ENCODE measurements at regions not wholly inside any gene's neighbourhood (a gene's known extent, or its start where the extent isn't known, plus 50 kb on each side); places are given as distances from the start of the nearest gene placed in this dataset.

GRCh38 chr1:48077795-48078222 lies 80.6 kb upstream of the TRABD2B start:
- no peak overlapping the region for H2AFZ ChIP-seq (ENCODE audit: insufficient read depth, low read depth, low read length, poor library complexity, severe bottlenecking)
- H3K4me3 Mint-ChIP-seq = no peak overlapping the region
- H3K4me3 ChIP-seq (replicated peaks in 1 of 3; ENCODE audit: low read depth in 2 of 3, low read length in 3 of 3) = no peak overlapping the region
- H3K4me2 ChIP-seq (replicated peaks; ENCODE audit: extremely low read depth, low read length, poor library complexity, severe bottlenecking) = no peak overlapping the region
- H3K27me3 ChIP-seq (ENCODE audit: control insufficient read depth in 2 of 2, insufficient read depth in 2 of 2, low read length in 2 of 2) = no peaks in the 10 kb centered on the region
- H3K4me1 ChIP-seq (ENCODE audit: control insufficient read depth in 1 of 2, insufficient read depth in 2 of 2, low read length in 2 of 2) = no peaks in the 10 kb centered on the region
- H3K36me3 ChIP-seq (replicated peaks in 1 of 2; ENCODE audit: control insufficient read depth in 1 of 2, insufficient read depth in 2 of 2, low read length in 2 of 2) = no peaks in the 10 kb centered on the region
- H3K4me1 Mint-ChIP-seq = no peaks in the 10 kb centered on the region
- H3K79me2 ChIP-seq (ENCODE audit: insufficient read depth, low read length) = no peaks in the 10 kb centered on the region
- H3K9me3 ChIP-seq (replicated peaks in 1 of 2; ENCODE audit: control insufficient read depth in 1 of 2, insufficient read depth in 1 of 2, low read length in 2 of 2) = no peaks in the 10 kb centered on the region
- intact Hi-C loops (cut with micrococcal nuclease) = no loop called here
- H3K27me3 Mint-ChIP-seq (ENCODE audit: low read depth in 3 of 3) = peaks cover 4 to 5% (median 4%) of the 10 kb centered on the region in 3 donors
- H3K27ac Mint-ChIP-seq = no peak overlapping the region
- TF ChIP-seq CTCF (IDR thresholded peaks at IDR 0.05) = no peak
- no peak overlapping the region for H3K9ac ChIP-seq (ENCODE audit: insufficient read depth, low read length, poor library complexity, severe bottlenecking)
- no peaks in the 10 kb centered on the region for H4K20me1 ChIP-seq (ENCODE audit: insufficient read depth, low read length)
- no peak for DNase-seq
- H3K36me3 Mint-ChIP-seq = no peaks in the 10 kb centered on the region
- H3K27ac ChIP-seq (ENCODE audit: low read depth in 1 of 2, low read length in 2 of 2) = no peak overlapping the region
- peaks cover 0 to 1% (median 0%) of the 10 kb centered on the region in 7 donors for H3K9me3 Mint-ChIP-seq
- no CpG with 5 or more reads among the region's 5 CpGs for WGBS (ENCODE audit: insufficient coverage)

- peaks cover 4 to 5% (median 4%) of the 10 kb centered on the region in 3 donors for H3K27me3 Mint-ChIP-seq (ENCODE audit: low read depth in 3 of 3)
- no peaks in the 10 kb centered on the region for H3K4me1 Mint-ChIP-seq
- Histone ChIP-seq H3K4me3 (replicated peaks in 1 of 3; ENCODE audit: low read depth in 2 of 3, low read length in 3 of 3) (no peak overlapping the region), H3K9ac (ENCODE audit: insufficient read depth, low read length, poor library complexity, severe bottlenecking) (no peak overlapping the region), H3K4me1 (ENCODE audit: control insufficient read depth in 1 of 2, insufficient read depth in 2 of 2, low read length in 2 of 2) (no peaks in the 10 kb centered on the region), H3K9me3 (replicated peaks in 1 of 2; ENCODE audit: control insufficient read depth in 1 of 2, insufficient read depth in 1 of 2, low read length in 2 of 2) (no peaks in the 10 kb centered on the region), H3K4me2 (replicated peaks; ENCODE audit: extremely low read depth, low read length, poor library complexity, severe bottlenecking) (no peak overlapping the region), H2AFZ (ENCODE audit: insufficient read depth, low read depth, low read length, poor library complexity, severe bottlenecking) (no peak overlapping the region), H3K79me2 (ENCODE audit: insufficient read depth, low read length) (no peaks in the 10 kb centered on the region), H3K27me3 (ENCODE audit: control insufficient read depth in 2 of 2, insufficient read depth in 2 of 2, low read length in 2 of 2) (no peaks in the 10 kb centered on the region), H4K20me1 (ENCODE audit: insufficient read depth, low read length) (no peaks in the 10 kb centered on the region), H3K36me3 (replicated peaks in 1 of 2; ENCODE audit: control insufficient read depth in 1 of 2, insufficient read depth in 2 of 2, low read length in 2 of 2) (no peaks in the 10 kb centered on the region), H3K27ac (ENCODE audit: low read depth in 1 of 2, low read length in 2 of 2) (no peak overlapping the region)
- TF ChIP-seq CTCF (IDR thresholded peaks at IDR 0.05) = no peak
- no peak overlapping the region for H3K4me3 Mint-ChIP-seq
- no peak for DNase-seq
- H3K36me3 Mint-ChIP-seq = no peaks in the 10 kb centered on the region
- intact Hi-C loops (cut with micrococcal nuclease) = no loop called here
- H3K27ac Mint-ChIP-seq = no peak overlapping the region
- H3K9me3 Mint-ChIP-seq = peaks cover 0 to 5% (median 1%) of the 10 kb centered on the region in 7 donors
Measured at GRCh38 chr1:48076017-48076416, 78.8 kb upstream of the TRABD2B start.

Data from CD14-positive monocyte (primary cell).